Mucosa of stomach (tissue), 1 donor: ENCODE measurements at regions not wholly inside any gene's neighbourhood (a gene's known extent, or its start where the extent isn't known, plus 50 kb on each side); places are given as distances from the start of the nearest gene placed in this dataset.

Experiments
- H3K27me3 ChIP-seq: one replicate; pipeline ENCODE4 v1.7.0; 2013; ENCODE audit warnings: mild to moderate bottlenecking, low read length; ENCODE audit not compliant: control insufficient read depth, insufficient read depth
- H3K36me3 ChIP-seq: one replicate; pipeline ENCODE4 v1.7.0; 2013; ENCODE audit warnings: low read length; ENCODE audit not compliant: control insufficient read depth, insufficient read depth
- H3K4me1 ChIP-seq: one replicate; pipeline ENCODE4 v1.7.0; 2013; ENCODE audit warnings: mild to moderate bottlenecking, low read length; ENCODE audit not compliant: control insufficient read depth, insufficient read depth
- H3K4me3 ChIP-seq: one replicate; pipeline ENCODE4 v1.7.0; 2013; ENCODE audit warnings: low read length
- H3K9ac ChIP-seq: one replicate; pipeline ENCODE4 v1.7.0; 2013; ENCODE audit warnings: mild to moderate bottlenecking, low read length, moderate library complexity
- H3K9me3 ChIP-seq: one replicate; pipeline ENCODE4 v1.7.0; 2013; ENCODE audit warnings: mild to moderate bottlenecking, low read length, moderate library complexity; ENCODE audit not compliant: control insufficient read depth
- donor health status: Pancreatic carcinoma.

DNA sequence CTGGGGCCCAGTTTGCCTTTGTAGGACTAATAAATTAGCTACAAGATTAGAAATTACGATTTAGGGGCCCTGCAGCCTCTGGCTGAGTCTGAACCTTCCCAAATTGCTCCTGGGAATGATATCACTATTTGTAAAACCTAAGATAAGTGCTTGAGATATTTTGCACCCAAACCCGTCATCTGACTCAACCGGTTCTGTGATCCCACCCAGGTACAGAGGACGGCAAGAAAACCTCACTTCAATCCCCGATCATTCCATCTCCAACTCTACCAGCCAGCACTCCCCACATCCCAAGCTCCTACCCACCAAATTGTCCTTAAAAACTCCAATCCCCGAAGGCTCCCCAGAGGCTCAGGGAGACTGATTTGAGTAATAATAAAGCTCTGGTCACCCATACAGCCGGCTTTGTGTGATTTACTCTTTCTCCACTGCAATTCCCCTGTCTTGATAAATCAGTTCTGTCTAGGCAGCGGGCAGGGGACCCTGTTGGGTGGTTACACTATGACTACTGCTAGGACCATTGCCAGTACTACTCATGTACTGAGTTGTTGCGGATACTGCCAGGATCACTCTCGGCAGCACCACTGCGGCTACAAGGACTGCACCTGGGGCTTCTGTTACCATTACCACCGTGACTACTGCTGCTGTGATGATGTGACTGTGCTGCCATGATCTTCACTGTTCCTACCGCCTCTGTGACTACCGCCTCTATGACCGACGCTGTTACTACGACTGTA is 73.1 kb downstream of the IRF8 start:
- Histone ChIP-seq H3K36me3 (no peaks in the 10 kb centered on the region), H3K9me3 (no peaks in the 10 kb centered on the region), H3K4me1 (peaks cover 31% of the 10 kb centered on the region), H3K27me3 (no peaks in the 10 kb centered on the region), H3K4me3 (no peak overlapping the region), H3K9ac (no peak overlapping the region)

- Histone ChIP-seq H3K9ac (no peak overlapping the region), H3K36me3 (no peaks in the 10 kb centered on the region), H3K27me3 (no peaks in the 10 kb centered on the region), H3K9me3 (no peaks in the 10 kb centered on the region), H3K4me3 (no peak overlapping the region), H3K4me1 (peaks cover 31% of the 10 kb centered on the region)
Measured at GRCh38 chr16:85974428-85975375, 75.7 kb downstream of the IRF8 start.

- Histone ChIP-seq H3K9ac (no peak overlapping the region), H3K4me1 (peaks cover 31% of the 10 kb centered on the region), H3K27me3 (no peaks in the 10 kb centered on the region), H3K4me3 (no peak overlapping the region), H3K9me3 (no peaks in the 10 kb centered on the region), H3K36me3 (no peaks in the 10 kb centered on the region)
Measured at GRCh38 chr16:85975451-85975981, 76.6 kb downstream of the IRF8 start.

DNA sequence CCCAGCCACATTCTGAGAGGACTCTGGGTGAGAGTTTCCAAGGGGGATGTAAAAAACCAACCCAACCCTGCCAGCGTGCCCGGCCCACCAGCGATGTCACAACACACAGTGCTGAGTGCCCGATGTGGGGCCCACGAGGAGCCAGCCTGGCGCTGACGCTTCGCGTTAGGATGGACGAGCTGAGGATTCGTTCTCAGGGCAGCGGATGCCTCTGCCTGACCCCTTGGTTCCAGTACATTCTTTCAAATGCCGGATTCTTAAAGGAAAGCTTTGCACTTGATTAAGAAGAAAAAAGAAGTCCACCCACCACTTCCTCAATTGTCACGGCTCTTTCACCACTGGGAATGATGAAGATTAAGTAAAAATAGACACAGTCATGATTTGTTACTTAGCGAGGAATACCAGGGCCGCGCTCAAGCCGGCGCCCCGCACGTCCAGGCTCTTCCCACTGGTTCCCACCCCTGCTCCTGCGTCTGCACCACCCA is 79.4 kb downstream of the IRF8 start:
- peaks cover 21% of the 10 kb centered on the region for H3K4me1 ChIP-seq
- no peak overlapping the region for H3K4me3 ChIP-seq
- H3K9me3 ChIP-seq: no peaks in the 10 kb centered on the region
- no peaks in the 10 kb centered on the region for H3K36me3 ChIP-seq
- H3K9ac ChIP-seq: no peak overlapping the region
- no peaks in the 10 kb centered on the region for H3K27me3 ChIP-seq

- H3K9ac ChIP-seq: no peak overlapping the region
- H3K4me1 ChIP-seq: peaks cover 21% of the 10 kb centered on the region
- no peak overlapping the region for H3K4me3 ChIP-seq
- no peaks in the 10 kb centered on the region for H3K36me3 ChIP-seq
- H3K9me3 ChIP-seq: no peaks in the 10 kb centered on the region
- no peaks in the 10 kb centered on the region for H3K27me3 ChIP-seq
Measured at GRCh38 chr16:85978976-85979375, 80.0 kb downstream of the IRF8 start.

DNA sequence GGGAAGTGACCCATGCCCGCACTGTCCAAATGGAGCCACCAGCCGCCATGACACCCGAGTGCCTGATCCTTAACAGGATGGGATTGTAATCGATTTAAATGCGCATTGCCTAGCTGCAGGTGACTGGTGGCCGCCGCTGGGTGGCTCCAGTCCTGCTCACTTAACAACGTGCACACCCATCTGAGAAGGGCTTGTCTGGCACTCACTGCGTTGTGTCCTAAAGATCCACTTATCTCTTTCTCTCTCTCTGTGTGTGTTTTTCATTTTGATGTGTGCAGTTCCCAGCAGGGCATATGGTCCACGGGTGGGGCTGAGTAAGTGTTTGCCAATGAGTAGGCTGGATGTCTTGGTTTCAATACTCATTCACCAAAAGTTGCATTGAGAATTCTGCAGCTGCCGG is 80.6 kb downstream of the IRF8 start:
- Histone ChIP-seq H3K4me3 (no peak overlapping the region), H3K9me3 (no peaks in the 10 kb centered on the region), H3K4me1 (peaks cover 15% of the 10 kb centered on the region), H3K9ac (no peak overlapping the region), H3K36me3 (no peaks in the 10 kb centered on the region), H3K27me3 (no peaks in the 10 kb centered on the region)

DNA sequence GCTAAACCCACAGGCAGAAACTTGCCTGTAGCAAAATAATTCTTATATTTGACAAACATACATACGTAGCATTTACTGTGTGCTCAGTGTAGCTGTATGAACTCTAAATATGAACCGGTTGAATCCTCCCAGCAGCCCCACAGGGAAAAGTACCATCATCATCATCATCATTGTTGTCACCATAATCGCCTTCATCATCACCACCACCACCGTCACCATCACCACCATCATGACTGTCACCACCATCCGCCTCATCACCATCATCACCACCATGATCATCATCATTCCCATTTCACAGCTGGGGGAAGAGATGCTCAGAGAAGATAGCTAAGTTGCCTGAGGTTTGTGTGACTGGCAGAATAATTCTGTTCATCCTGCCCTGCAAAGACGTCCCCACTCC is 81.7 kb downstream of the IRF8 start:
- no peak overlapping the region for H3K4me3 ChIP-seq
- no peaks in the 10 kb centered on the region for H3K36me3 ChIP-seq
- peaks cover 4% of the 10 kb centered on the region for H3K4me1 ChIP-seq
- H3K27me3 ChIP-seq: no peaks in the 10 kb centered on the region
- no peaks in the 10 kb centered on the region for H3K9me3 ChIP-seq
- H3K9ac ChIP-seq: no peak overlapping the region

DNA sequence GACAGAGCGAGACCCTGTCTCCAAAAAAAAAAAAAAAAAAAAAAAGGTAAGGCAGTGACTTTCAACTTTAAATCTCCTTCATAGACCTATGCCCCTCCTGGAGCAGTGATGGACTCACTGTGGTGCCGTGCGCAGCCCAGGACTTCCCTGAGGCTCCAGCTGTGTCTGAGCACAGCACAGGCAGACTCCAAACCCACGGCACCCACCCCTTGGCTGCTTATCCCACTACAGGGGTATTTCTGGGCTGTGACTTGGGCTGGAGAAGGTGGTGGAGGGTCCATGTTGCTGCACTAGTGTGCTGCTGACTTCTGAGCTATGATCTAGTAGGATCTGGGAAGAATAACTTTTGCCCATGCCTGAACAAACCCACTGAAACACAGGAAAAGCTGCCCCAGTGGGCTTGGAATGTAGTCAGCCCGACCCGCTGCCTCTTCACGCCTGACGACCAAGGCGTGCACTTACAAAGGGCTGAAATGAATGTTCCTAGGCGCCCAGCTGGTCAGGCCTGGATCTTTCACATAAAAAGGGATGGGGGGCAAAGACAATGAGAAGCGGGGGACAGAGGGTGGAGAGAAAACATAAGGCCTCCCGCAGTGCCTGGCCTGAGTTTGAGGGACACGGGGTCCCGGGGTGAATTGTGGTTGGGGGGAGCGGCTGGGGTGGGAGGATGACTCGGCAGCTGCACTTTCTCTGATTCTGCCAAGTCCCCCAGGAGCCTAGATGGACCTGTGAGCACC is 83.0 kb downstream of the IRF8 start:
- H3K36me3 ChIP-seq: no peaks in the 10 kb centered on the region
- H3K9me3 ChIP-seq: no peaks in the 10 kb centered on the region
- no peaks in the 10 kb centered on the region for H3K27me3 ChIP-seq
- H3K4me3 ChIP-seq: no peak overlapping the region
- peaks cover 6% of the 10 kb centered on the region for H3K4me1 ChIP-seq
- no peak overlapping the region for H3K9ac ChIP-seq

- no peaks in the 10 kb centered on the region for H3K9me3 ChIP-seq
- H3K9ac ChIP-seq: no peak overlapping the region
- H3K4me3 ChIP-seq: no peak overlapping the region
- peaks cover 12% of the 10 kb centered on the region for H3K4me1 ChIP-seq
- H3K27me3 ChIP-seq: no peaks in the 10 kb centered on the region
- no peaks in the 10 kb centered on the region for H3K36me3 ChIP-seq
Measured at GRCh38 chr16:85982563-85982939, 83.6 kb downstream of the IRF8 start.

DNA sequence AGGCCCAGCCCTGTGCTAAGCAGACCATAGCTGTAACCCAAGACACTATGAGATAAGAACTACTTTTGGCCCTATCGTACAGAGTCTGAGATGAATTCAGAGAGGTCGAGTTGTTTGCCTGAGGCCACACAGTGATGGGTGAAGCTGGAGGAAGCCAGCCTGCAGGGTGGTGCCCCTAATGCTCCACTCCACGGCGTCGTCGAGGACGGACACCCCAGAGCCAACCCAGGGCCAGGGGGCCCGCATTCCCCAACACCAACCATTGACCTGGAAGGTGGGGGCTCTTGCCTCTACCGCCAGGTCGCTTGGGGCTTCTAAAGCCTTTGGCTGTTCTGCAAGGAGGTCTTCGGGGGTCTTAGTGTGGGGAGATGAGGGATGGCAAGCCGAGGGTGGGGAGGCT is 84.1 kb downstream of the IRF8 start:
- no peaks in the 10 kb centered on the region for H3K27me3 ChIP-seq
- no peaks in the 10 kb centered on the region for H3K9me3 ChIP-seq
- H3K9ac ChIP-seq: no peak overlapping the region
- H3K36me3 ChIP-seq: no peaks in the 10 kb centered on the region
- H3K4me1 ChIP-seq: peaks cover 12% of the 10 kb centered on the region
- no peak overlapping the region for H3K4me3 ChIP-seq

DNA sequence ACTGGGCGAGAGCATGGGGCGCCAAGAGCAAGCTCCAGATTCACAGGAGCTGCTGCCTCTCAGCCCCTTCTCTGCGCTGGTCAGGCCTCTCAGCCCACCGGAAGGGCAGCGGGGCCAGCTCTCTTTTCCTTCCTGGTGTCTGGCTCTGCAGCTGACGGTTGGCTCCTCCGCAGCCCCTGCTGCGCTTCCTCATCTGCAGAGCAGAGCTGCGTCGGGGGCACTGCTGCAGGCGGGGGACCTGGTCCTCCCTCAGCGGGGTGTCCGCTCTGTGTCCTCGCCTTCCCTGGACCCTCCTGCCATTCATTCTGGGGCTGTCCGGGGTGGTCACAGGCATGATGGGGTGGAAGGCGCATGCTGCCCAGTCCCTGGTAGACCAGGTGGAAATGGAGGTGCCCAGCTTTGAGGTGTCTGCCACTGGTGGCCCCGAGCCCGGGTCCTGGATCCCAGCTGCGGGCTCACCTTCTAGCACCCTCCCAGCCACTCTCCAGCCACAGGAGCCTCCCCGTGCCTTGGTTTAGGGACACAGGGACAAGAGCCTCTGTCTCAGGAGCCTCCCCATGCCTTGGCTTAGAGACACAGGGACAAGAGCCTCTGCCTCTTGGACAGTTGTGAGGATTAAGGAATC is 84.8 kb downstream of the IRF8 start:
- H3K9ac ChIP-seq: no peak overlapping the region
- H3K36me3 ChIP-seq: no peaks in the 10 kb centered on the region
- H3K4me1 ChIP-seq: peaks cover 12% of the 10 kb centered on the region
- no peaks in the 10 kb centered on the region for H3K27me3 ChIP-seq
- no peak overlapping the region for H3K4me3 ChIP-seq
- H3K9me3 ChIP-seq: no peaks in the 10 kb centered on the region
